ENCODE measurements at regions not wholly inside any gene's neighbourhood (a gene's known extent, or its start where the extent isn't known, plus 50 kb on each side); places are given as distances from the start of the nearest gene placed in this dataset.

GRCh38 chr2:116769514-116769913 is 1045.0 kb upstream of the DDX18 start:
- no peak overlapping the region for H3K4me3 ChIP-seq (ENCODE audit: insufficient read depth, low read depth, low read length)
- no peak overlapping the region for H2AFZ ChIP-seq (ENCODE audit: low read depth, low read length)
- DNase-seq (ENCODE audit: low read depth) (no peak), FAIRE-seq (no peak)
- no peaks in the 10 kb centered on the region for H3K9me3 ChIP-seq (ENCODE audit: insufficient read depth, low read depth, low read length)
- no peaks in the 10 kb centered on the region for H3K4me1 ChIP-seq (ENCODE audit: insufficient read depth, low read length)
- no peaks in the 10 kb centered on the region for H3K27me3 ChIP-seq (ENCODE audit: insufficient read depth, low read length)
- Mint-ChIP-seq H3K36me3 (ENCODE audit: low read depth, unreplicated experiment) (no peaks in the 10 kb centered on the region), H3K27ac (ENCODE audit: unreplicated experiment) (no peak overlapping the region), H3K4me1 (ENCODE audit: low read depth, unreplicated experiment) (peaks cover 4% of the 10 kb centered on the region), H3K4me3 (ENCODE audit: unreplicated experiment) (no peak overlapping the region), H3K27me3 (ENCODE audit: low read depth, unreplicated experiment) (no peaks in the 10 kb centered on the region), H3K9me3 (ENCODE audit: unreplicated experiment) (no peaks in the 10 kb centered on the region)
- TF ChIP-seq CTCF (IDR thresholded peaks at IDR 0.05; ENCODE audit: insufficient read depth, low read depth, low read length) (no peak), EZH2 (IDR thresholded peaks at IDR 0.05; ENCODE audit: insufficient read depth, low read length) (no peak)
- no peaks in the 10 kb centered on the region for H4K20me1 ChIP-seq (ENCODE audit: insufficient read depth, low read length)
- H3K4me2 ChIP-seq (ENCODE audit: low read length) = no peak overlapping the region
- no peaks in the 10 kb centered on the region for H3K79me2 ChIP-seq (ENCODE audit: insufficient read depth, low read length)
- no peak overlapping the region for H3K27ac ChIP-seq (ENCODE audit: low read depth, low read length)
- no peaks in the 10 kb centered on the region for H3K36me3 ChIP-seq (ENCODE audit: insufficient read depth, low read length)
- H3K9ac ChIP-seq (ENCODE audit: low read length) = no peak overlapping the region

DNA sequence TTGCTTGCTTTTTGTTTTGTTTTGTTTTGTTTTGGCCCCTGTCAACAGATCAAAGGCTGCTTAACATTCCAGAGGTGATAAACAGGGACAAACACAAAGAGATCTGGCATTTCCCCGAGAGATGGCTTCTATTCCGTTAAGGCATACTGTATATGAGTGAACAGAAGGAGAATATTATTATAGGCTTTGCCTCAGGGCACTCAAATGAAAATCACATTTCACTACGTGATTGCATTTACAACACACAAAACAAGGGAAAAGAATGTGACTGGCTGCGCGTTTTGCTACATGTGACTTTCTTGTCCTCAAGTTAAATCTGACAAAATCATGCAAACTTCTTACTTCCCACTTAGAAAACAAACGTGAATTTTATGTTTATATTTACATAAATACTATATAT is 1037.9 kb upstream of the DDX18 start:
- no peaks in the 10 kb centered on the region for H3K36me3 ChIP-seq (ENCODE audit: insufficient read depth, low read length)
- TF ChIP-seq EZH2 (IDR thresholded peaks at IDR 0.05; ENCODE audit: insufficient read depth, low read length) (no peak), CTCF (IDR thresholded peaks at IDR 0.05; ENCODE audit: insufficient read depth, low read depth, low read length) (no peak)
- no peaks in the 10 kb centered on the region for H4K20me1 ChIP-seq (ENCODE audit: insufficient read depth, low read length)
- H3K4me2 ChIP-seq (ENCODE audit: low read length) = no peak overlapping the region
- H3K9me3 Mint-ChIP-seq (ENCODE audit: unreplicated experiment) = no peaks in the 10 kb centered on the region
- H2AFZ ChIP-seq (ENCODE audit: low read depth, low read length) = no peak overlapping the region
- H3K4me1 Mint-ChIP-seq (ENCODE audit: low read depth, unreplicated experiment) = no peaks in the 10 kb centered on the region
- H3K27me3 ChIP-seq (ENCODE audit: insufficient read depth, low read length) = no peaks in the 10 kb centered on the region
- H3K9me3 ChIP-seq (ENCODE audit: insufficient read depth, low read depth, low read length) = no peaks in the 10 kb centered on the region
- H3K4me3 ChIP-seq (ENCODE audit: insufficient read depth, low read depth, low read length) = no peak overlapping the region
- no peak overlapping the region for H3K4me3 Mint-ChIP-seq (ENCODE audit: unreplicated experiment)
- no peak overlapping the region for H3K27ac ChIP-seq (ENCODE audit: low read depth, low read length)
- no peaks in the 10 kb centered on the region for H3K36me3 Mint-ChIP-seq (ENCODE audit: low read depth, unreplicated experiment)
- DNase-seq (ENCODE audit: low read depth) (no peak), FAIRE-seq (no peak)
- H3K4me1 ChIP-seq (ENCODE audit: insufficient read depth, low read length) = no peaks in the 10 kb centered on the region
- H3K9ac ChIP-seq (ENCODE audit: low read length) = no peak overlapping the region
- H3K79me2 ChIP-seq (ENCODE audit: insufficient read depth, low read length) = no peaks in the 10 kb centered on the region
- H3K27ac Mint-ChIP-seq (ENCODE audit: unreplicated experiment) = no peak overlapping the region
- H3K27me3 Mint-ChIP-seq (ENCODE audit: low read depth, unreplicated experiment) = no peaks in the 10 kb centered on the region

GRCh38 chr2:116787848-116788247 is 1026.6 kb upstream of the DDX18 start:
- Histone ChIP-seq H3K9me3 (ENCODE audit: insufficient read depth, low read depth, low read length) (no peaks in the 10 kb centered on the region), H3K4me3 (ENCODE audit: insufficient read depth, low read depth, low read length) (no peak overlapping the region), H3K36me3 (ENCODE audit: insufficient read depth, low read length) (no peaks in the 10 kb centered on the region), H3K27ac (ENCODE audit: low read depth, low read length) (no peak overlapping the region), H3K4me2 (ENCODE audit: low read length) (no peak overlapping the region), H3K79me2 (ENCODE audit: insufficient read depth, low read length) (no peaks in the 10 kb centered on the region), H3K27me3 (ENCODE audit: insufficient read depth, low read length) (no peaks in the 10 kb centered on the region), H4K20me1 (ENCODE audit: insufficient read depth, low read length) (no peaks in the 10 kb centered on the region), H3K9ac (ENCODE audit: low read length) (no peak overlapping the region), H3K4me1 (ENCODE audit: insufficient read depth, low read length) (no peaks in the 10 kb centered on the region), H2AFZ (ENCODE audit: low read depth, low read length) (no peak overlapping the region)
- FAIRE-seq = no peak
- H3K36me3 Mint-ChIP-seq (ENCODE audit: low read depth, unreplicated experiment) = no peaks in the 10 kb centered on the region
- no peak overlapping the region for H3K27ac Mint-ChIP-seq (ENCODE audit: unreplicated experiment)
- DNase-seq (ENCODE audit: low read depth) = no peak
- H3K4me3 Mint-ChIP-seq (ENCODE audit: unreplicated experiment) = no peak overlapping the region
- peaks cover 7% of the 10 kb centered on the region for H3K4me1 Mint-ChIP-seq (ENCODE audit: low read depth, unreplicated experiment)
- TF ChIP-seq CTCF (IDR thresholded peaks at IDR 0.05; ENCODE audit: insufficient read depth, low read depth, low read length) (no peak), EZH2 (IDR thresholded peaks at IDR 0.05; ENCODE audit: insufficient read depth, low read length) (no peak)
- H3K27me3 Mint-ChIP-seq (ENCODE audit: low read depth, unreplicated experiment) = no peaks in the 10 kb centered on the region
- H3K9me3 Mint-ChIP-seq (ENCODE audit: unreplicated experiment) = no peaks in the 10 kb centered on the region
